SU-DHL-6 (cell line): ENCODE measurements at regions not wholly inside any gene's neighbourhood (a gene's known extent, or its start where the extent isn't known, plus 50 kb on each side); places are given as distances from the start of the nearest gene placed in this dataset.

ENCODE experiments used
- H2AFZ ChIP-seq: fragments of 200-600 bp; sonication (generic); 2 replicates; pipeline ENCODE4 v1.6.1; 2014; ENCODE audit warnings: low read depth, mild to moderate bottlenecking, moderate library complexity, mixed read lengths, antibody characterized with exemption, low read length; ENCODE audit not compliant: severe bottlenecking
- H3F3A ChIP-seq: fragments of 200-600 bp; shearing (Covaris generic); 2 replicates; pipeline ENCODE4 v1.6.0; 2016; ENCODE audit warnings: antibody characterized with exemption, mild to moderate bottlenecking; ENCODE audit not compliant: insufficient read depth
- H3K27ac ChIP-seq: fragments of 200-600 bp; sonication (generic); 2 replicates; pipeline ENCODE4 v1.5.1; 2016; ENCODE audit warnings: low read depth, mild to moderate bottlenecking, low read length, moderate library complexity, mixed read lengths
- H3K27me3 ChIP-seq: fragments of 200-600 bp; sonication (generic), shearing (Covaris generic); 2 replicates; pipeline ENCODE4 v1.6.0; 2014; ENCODE audit warnings: mild to moderate bottlenecking, low read length
- H3K36me3 ChIP-seq: fragments of 200-600 bp; sonication (generic); 2 replicates; pipeline ENCODE4 v1.6.1; 2014; ENCODE audit warnings: mild to moderate bottlenecking, low read length, mixed read lengths
- H3K4me2 ChIP-seq: fragments of 300-600, 200-600 bp; shearing (Covaris generic), sonication (generic); 2 replicates; pipeline ENCODE4 v1.6.0; 2014; ENCODE audit warnings: low read length, low read depth, mild to moderate bottlenecking; ENCODE audit not compliant: poor library complexity, severe bottlenecking
- H3K4me3 ChIP-seq: fragments of 200-600 bp; sonication (generic); 2 replicates; pipeline ENCODE4 v1.5.1; 2014; ENCODE audit warnings: antibody characterized with exemption, low read length, mild to moderate bottlenecking, mixed read lengths; ENCODE audit not compliant: insufficient read depth, poor library complexity, severe bottlenecking
- H3K79me2 ChIP-seq: fragments of 200-600 bp; sonication (generic); 2 replicates; pipeline ENCODE4 v1.6.1; 2014; ENCODE audit warnings: mild to moderate bottlenecking, low read length, moderate library complexity; ENCODE audit not compliant: insufficient read depth
- H3K9ac ChIP-seq: fragments of 200-600 bp; sonication (generic); 2 replicates; pipeline ENCODE4 v1.7.0; 2014; ENCODE audit warnings: mild to moderate bottlenecking, low read length
- H3K9me2 ChIP-seq: fragments of 200-600 bp; sonication (generic); replicated peaks from 2 replicates; pipeline ENCODE4 v1.6.1; 2014; ENCODE audit warnings: low read length; ENCODE audit not compliant: insufficient read depth
- H3K9me3 ChIP-seq: fragments of 200-600 bp; sonication (generic); 2 replicates; pipeline ENCODE4 v1.6.1; 2014; ENCODE audit warnings: low read length, mixed read lengths; ENCODE audit not compliant: insufficient read depth
- H4K20me1 ChIP-seq: fragments of 200-600 bp; sonication (generic); 2 replicates; pipeline ENCODE4 v1.6.1; 2014; ENCODE audit warnings: low read depth, mild to moderate bottlenecking, antibody characterized with exemption, low read length, moderate library complexity, mixed read lengths
- CTCF ChIP-seq: fragments of 200-600 bp; sonication (generic); IDR thresholded peaks from one replicate; pipeline ENCODE4 v1.5.1; 2017; ENCODE audit warnings: antibody characterized with exemption, mild to moderate bottlenecking, low read length, moderate library complexity; ENCODE audit not compliant: insufficient read depth, poor library complexity, severe bottlenecking
- EZH2phosphoT487 ChIP-seq: fragments of 200-600 bp; sonication (generic), shearing (Covaris generic); conservative IDR thresholded peaks from 2 replicates; pipeline ENCODE4 v1.6.1; 2018; ENCODE audit warnings: mild to moderate bottlenecking, antibody characterized with exemption, low read length, moderate library complexity, mixed read lengths

- Histone ChIP-seq H3K4me3 (no peak overlapping the region), H2AFZ (no peak overlapping the region), H3K36me3 (no peaks in the 10 kb centered on the region), H4K20me1 (no peaks in the 10 kb centered on the region), H3K9me3 (no peaks in the 10 kb centered on the region), H3K79me2 (no peaks in the 10 kb centered on the region), H3K27me3 (no peaks in the 10 kb centered on the region), H3K9me2 (no peaks in the 10 kb centered on the region), H3K4me2 (no peak overlapping the region), H3K9ac (no peak overlapping the region), H3F3A (no peaks in the 10 kb centered on the region), H3K27ac (no peak overlapping the region)
- TF ChIP-seq EZH2phosphoT487 (no peak), CTCF (no peak)
Measured at GRCh38 chr14:85279407-85279806, 250.5 kb upstream of the FLRT2 start.

DNA sequence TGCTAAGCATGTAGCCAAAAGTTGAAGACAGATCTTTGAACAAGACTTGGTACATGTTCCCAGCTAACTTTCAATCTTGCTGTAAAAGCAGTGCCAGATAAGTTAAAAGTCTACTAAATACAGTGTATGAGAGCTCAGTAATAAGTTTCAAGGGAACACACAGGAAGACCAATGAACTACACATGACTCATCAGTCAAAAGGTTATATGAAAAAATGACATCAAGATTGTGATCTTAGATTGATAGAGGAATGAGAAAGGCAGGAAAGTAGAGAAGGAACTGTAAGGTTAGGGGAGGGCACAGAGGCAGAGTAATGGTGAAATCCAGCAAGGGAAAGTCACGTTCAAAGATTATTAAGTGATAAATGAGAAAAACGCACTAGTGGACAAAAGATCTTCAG lies 249.9 kb upstream of the FLRT2 start:
- H4K20me1 ChIP-seq: no peaks in the 10 kb centered on the region
- H3K9me3 ChIP-seq: no peaks in the 10 kb centered on the region
- H3K4me3 ChIP-seq: no peak overlapping the region
- H2AFZ ChIP-seq: no peak overlapping the region
- no peaks in the 10 kb centered on the region for H3F3A ChIP-seq
- TF ChIP-seq EZH2phosphoT487 (no peak), CTCF (no peak)
- H3K4me2 ChIP-seq: no peak overlapping the region
- H3K9me2 ChIP-seq: no peaks in the 10 kb centered on the region
- H3K9ac ChIP-seq: no peak overlapping the region
- no peaks in the 10 kb centered on the region for H3K36me3 ChIP-seq
- no peaks in the 10 kb centered on the region for H3K27me3 ChIP-seq
- no peaks in the 10 kb centered on the region for H3K79me2 ChIP-seq
- H3K27ac ChIP-seq: no peak overlapping the region

GRCh38 chr14:85281921-85282320 lies 248.0 kb upstream of the FLRT2 start:
- H3K4me3 ChIP-seq: no peak overlapping the region
- H3K27ac ChIP-seq: no peak overlapping the region
- H4K20me1 ChIP-seq: no peaks in the 10 kb centered on the region
- no peaks in the 10 kb centered on the region for H3K9me3 ChIP-seq
- H3F3A ChIP-seq: no peaks in the 10 kb centered on the region
- H3K27me3 ChIP-seq: no peaks in the 10 kb centered on the region
- no peaks in the 10 kb centered on the region for H3K36me3 ChIP-seq
- H3K9me2 ChIP-seq: no peaks in the 10 kb centered on the region
- no peak overlapping the region for H2AFZ ChIP-seq
- H3K79me2 ChIP-seq: no peaks in the 10 kb centered on the region
- TF ChIP-seq EZH2phosphoT487: no peak
- no peak for TF ChIP-seq CTCF
- no peak overlapping the region for H3K9ac ChIP-seq
- no peak overlapping the region for H3K4me2 ChIP-seq

DNA sequence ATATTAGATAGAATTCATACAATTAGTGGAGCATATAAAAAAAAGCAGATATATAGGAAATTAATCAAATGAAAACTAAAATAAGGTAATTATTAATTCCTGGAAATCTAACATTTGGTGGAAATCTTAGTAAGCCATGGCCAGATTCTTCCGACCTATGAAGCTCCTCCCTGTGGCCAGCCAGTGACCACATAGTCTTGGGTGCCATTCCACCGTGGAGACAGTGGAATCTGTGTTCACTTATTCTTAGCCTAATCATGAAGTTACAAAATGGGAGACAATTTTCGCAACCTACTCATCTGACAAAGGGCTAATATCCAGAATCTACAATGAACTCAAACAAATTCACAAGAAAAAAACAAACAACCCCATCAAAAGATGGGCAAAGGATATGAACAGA lies 241.9 kb upstream of the FLRT2 start:
- Histone ChIP-seq H3K79me2 (no peaks in the 10 kb centered on the region), H3K36me3 (no peaks in the 10 kb centered on the region), H3K4me3 (no peak overlapping the region), H3K27ac (no peak overlapping the region), H3K9ac (no peak overlapping the region), H2AFZ (no peak overlapping the region), H3K27me3 (no peaks in the 10 kb centered on the region), H4K20me1 (no peaks in the 10 kb centered on the region), H3K9me3 (no peaks in the 10 kb centered on the region), H3K4me2 (no peak overlapping the region), H3K9me2 (no peaks in the 10 kb centered on the region), H3F3A (no peaks in the 10 kb centered on the region)
- no peak for TF ChIP-seq EZH2phosphoT487
- TF ChIP-seq CTCF: no peak
